NT2/D1 (cell line): ENCODE measurements at regions not wholly inside any gene's neighbourhood (a gene's known extent, or its start where the extent isn't known, plus 50 kb on each side); places are given as distances from the start of the nearest gene placed in this dataset.

ENCODE experiments used
- YY1 ChIP-seq: IDR thresholded peaks from 2 replicates; pipeline ENCODE4 v1.6.1; 2011; ENCODE audit not compliant: insufficient read length, insufficient read depth
- ZNF274 ChIP-seq: IDR thresholded peaks from 2 replicates; pipeline ENCODE4 v1.6.1; 2011; ENCODE audit warnings: mild to moderate bottlenecking, low read depth, low read length

DNA sequence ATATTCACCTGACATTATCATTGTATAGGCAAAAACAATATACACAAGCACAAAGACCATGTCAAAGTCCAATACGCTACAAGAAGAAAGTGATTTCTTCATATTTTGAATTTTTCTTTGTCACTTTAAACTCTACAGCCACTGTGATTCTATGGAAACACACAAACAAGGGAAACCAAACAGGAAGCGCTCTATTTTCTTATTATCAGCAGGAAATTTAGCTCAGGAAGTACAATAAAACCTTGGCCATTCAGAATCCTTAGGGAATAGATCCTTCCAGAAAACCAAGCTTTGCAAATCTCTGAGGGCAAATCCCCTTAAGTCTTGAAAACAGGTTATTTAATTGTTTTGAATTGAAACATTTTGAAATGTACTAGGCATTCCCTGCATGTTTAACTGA lies 336.2 kb downstream of the EPHA4 start:
- TF ChIP-seq YY1 (no peak), ZNF274 (no peak)
